ENCODE measurements at regions not wholly inside any gene's neighbourhood (a gene's known extent, or its start where the extent isn't known, plus 50 kb on each side); places are given as distances from the start of the nearest gene placed in this dataset.

DNA sequence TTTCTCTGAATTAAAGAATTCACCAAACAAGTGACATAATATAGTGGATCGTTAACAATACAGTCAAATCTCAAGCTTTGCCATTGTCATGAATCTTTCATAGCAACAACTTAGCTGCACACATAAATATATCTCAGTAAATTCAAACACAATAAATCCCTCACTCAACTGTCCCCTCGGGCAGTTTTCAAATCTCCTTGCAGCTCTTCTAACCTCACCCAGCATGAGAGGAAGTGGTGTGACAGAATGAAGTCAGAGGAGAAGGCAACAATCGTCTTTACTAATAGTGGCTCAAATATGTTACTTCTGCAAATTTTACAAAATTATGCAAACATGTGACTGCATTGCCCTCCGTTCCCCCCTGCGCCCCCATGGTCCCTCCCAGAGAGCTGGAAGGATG lies 148.2 kb downstream of the RAP2A start:
- Histone ChIP-seq H3K27ac (peak overlapping the region; percentile 92), H4K20me1 (ENCODE audit: insufficient read depth, poor library complexity, severe bottlenecking) (no peaks in the 10 kb centered on the region), H3K4me2 (no peak overlapping the region), H3K27me3 (no peaks in the 10 kb centered on the region), H3K79me2 (no peaks in the 10 kb centered on the region), H3K36me3 (replicated peaks; ENCODE audit: insufficient read depth, low read depth) (no peaks in the 10 kb centered on the region), H2AFZ (no peak overlapping the region), H3K9me2 (replicated peaks; ENCODE audit: insufficient read depth) (no peaks in the 10 kb centered on the region), H3K4me1 (ENCODE audit: insufficient read depth) (peaks cover 18% of the 10 kb centered on the region), H3K4me3 (no peak overlapping the region), H3K9me3 (ENCODE audit: low read depth) (no peaks in the 10 kb centered on the region)
- no peak for TF ChIP-seq CTCF (IDR thresholded peaks at IDR 0.05; ENCODE audit: poor library complexity)
- no peak for TF ChIP-seq EZH2 (IDR thresholded peaks at IDR 0.05; ENCODE audit: borderline replicate concordance)
- no peak for TF ChIP-seq EZH2phosphoT487 (IDR thresholded peaks at IDR 0.05; ENCODE audit: low read depth, severe bottlenecking, unreplicated experiment)
- WGBS (ENCODE audit: low lambda C conversion rate, missing lambda C conversion rate): 70% methylated on average over 5 of the region's 5 CpGs
- DNase-seq (ENCODE audit: low spot score): no peak

DNA sequence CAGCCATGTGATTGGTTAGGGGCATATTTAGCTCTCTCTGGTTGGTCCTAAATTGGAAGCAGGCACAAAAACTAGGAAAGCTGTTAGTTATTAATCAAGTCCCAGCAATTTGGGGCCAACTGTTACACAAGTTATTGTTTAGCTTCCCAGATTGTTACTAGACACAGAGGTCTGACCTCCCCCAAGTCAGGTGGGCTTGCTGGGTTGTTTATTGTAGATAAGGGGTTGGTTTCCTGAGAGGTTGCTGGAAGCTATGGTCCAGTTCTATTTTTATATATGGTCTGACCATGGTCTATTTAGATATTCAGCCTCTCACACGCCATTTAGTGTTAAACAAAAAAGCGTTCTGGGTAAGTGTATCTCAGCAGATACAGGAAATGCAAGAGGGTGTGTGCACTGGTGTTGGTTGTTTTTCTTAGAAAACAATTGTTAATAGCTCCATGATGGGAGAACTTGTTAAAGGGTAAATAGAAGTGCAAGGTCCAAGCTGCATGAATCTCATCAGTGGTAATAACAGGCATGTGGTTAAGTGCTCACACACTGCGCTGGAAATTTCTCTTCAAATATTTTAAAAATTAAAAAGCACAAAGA lies 150.0 kb downstream of the RAP2A start:
- Histone ChIP-seq H3K9me3 (ENCODE audit: low read depth) (no peaks in the 10 kb centered on the region), H3K4me3 (no peak overlapping the region), H3K4me2 (peak overlapping the region; percentile 12), H4K20me1 (ENCODE audit: insufficient read depth, poor library complexity, severe bottlenecking) (no peaks in the 10 kb centered on the region), H3K27me3 (no peaks in the 10 kb centered on the region), H3K27ac (peak overlapping the region; percentile 75), H3K36me3 (replicated peaks; ENCODE audit: insufficient read depth, low read depth) (no peaks in the 10 kb centered on the region), H3K79me2 (no peaks in the 10 kb centered on the region), H3K9me2 (replicated peaks; ENCODE audit: insufficient read depth) (no peaks in the 10 kb centered on the region), H3K4me1 (ENCODE audit: insufficient read depth) (peaks cover 18% of the 10 kb centered on the region), H2AFZ (peak overlapping the region; percentile 35)
- TF ChIP-seq EZH2phosphoT487 (IDR thresholded peaks at IDR 0.05; ENCODE audit: low read depth, severe bottlenecking, unreplicated experiment): no peak
- no peak for TF ChIP-seq EZH2 (IDR thresholded peaks at IDR 0.05; ENCODE audit: borderline replicate concordance)
- TF ChIP-seq CTCF (IDR thresholded peaks at IDR 0.05; ENCODE audit: poor library complexity): no peak
- DNase-seq (ENCODE audit: low spot score): peak; percentile 9
- WGBS (ENCODE audit: low lambda C conversion rate, missing lambda C conversion rate): 71% methylated on average over 3 of the region's 3 CpGs

GRCh38 chr13:97586941-97587340 lies 153.0 kb downstream of the RAP2A start:
- Histone ChIP-seq H3K4me1 (ENCODE audit: insufficient read depth) (peaks cover 15% of the 10 kb centered on the region), H3K27ac (peak overlapping the region; percentile 21), H3K4me3 (no peak overlapping the region), H3K36me3 (replicated peaks; ENCODE audit: insufficient read depth, low read depth) (no peaks in the 10 kb centered on the region), H3K79me2 (no peaks in the 10 kb centered on the region), H3K27me3 (no peaks in the 10 kb centered on the region), H4K20me1 (ENCODE audit: insufficient read depth, poor library complexity, severe bottlenecking) (no peaks in the 10 kb centered on the region), H3K9me3 (ENCODE audit: low read depth) (no peaks in the 10 kb centered on the region), H2AFZ (no peak overlapping the region), H3K4me2 (no peak overlapping the region), H3K9me2 (replicated peaks; ENCODE audit: insufficient read depth) (no peaks in the 10 kb centered on the region)
- TF ChIP-seq CTCF (IDR thresholded peaks at IDR 0.05; ENCODE audit: poor library complexity): no peak
- no peak for TF ChIP-seq EZH2 (IDR thresholded peaks at IDR 0.05; ENCODE audit: borderline replicate concordance)
- no peak for TF ChIP-seq EZH2phosphoT487 (IDR thresholded peaks at IDR 0.05; ENCODE audit: low read depth, severe bottlenecking, unreplicated experiment)
- DNase-seq (ENCODE audit: low spot score): no peak
- 38% methylated on average over 1 of the region's 1 CpG for WGBS (ENCODE audit: low lambda C conversion rate, missing lambda C conversion rate)

Measured in hepatocyte (in vitro differentiated cells).